Dedifferentiated amniotic fluid mesenchymal stem cell (primary cell): ENCODE measurements at regions not wholly inside any gene's neighbourhood (a gene's known extent, or its start where the extent isn't known, plus 50 kb on each side); places are given as distances from the start of the nearest gene placed in this dataset.

ENCODE experiments used
- DNase-seq: peaks from one replicate; pipeline ENCODE4 v3.0.0-alpha.2; 2016; ENCODE audit errors: extremely low spot score

- DNase-seq = no peak
Observed at GRCh38 chr12:126855768-126856167, 1411.2 kb upstream of the TMEM132C start.

- DNase-seq = no peak
Observed at GRCh38 chr12:126856958-126857357, 1410.0 kb upstream of the TMEM132C start.

GRCh38 chr12:126858560-126858959 lies 1408.4 kb upstream of the TMEM132C start:
- no peak for DNase-seq

- no peak for DNase-seq
Observed at GRCh38 chr12:126860210-126860609, 1406.8 kb upstream of the TMEM132C start.

GRCh38 chr12:126862500-126862899 lies 1404.5 kb upstream of the TMEM132C start:
- no peak for DNase-seq

- DNase-seq = no peak
Observed at GRCh38 chr12:126869644-126870043, 1397.3 kb upstream of the TMEM132C start.

- DNase-seq = no peak
Observed at GRCh38 chr12:126873701-126874100, 1393.3 kb upstream of the TMEM132C start.

GRCh38 chr12:126874427-126875026 lies 1392.4 kb upstream of the TMEM132C start:
- DNase-seq = no peak

GRCh38 chr12:126879842-126880241 lies 1387.1 kb upstream of the TMEM132C start:
- no peak for DNase-seq

GRCh38 chr12:126883697-126884096 lies 1383.3 kb upstream of the TMEM132C start:
- DNase-seq = no peak

- DNase-seq = no peak
Observed at GRCh38 chr12:126889501-126889900, 1377.5 kb upstream of the TMEM132C start.

GRCh38 chr12:126890097-126890496 lies 1376.9 kb upstream of the TMEM132C start:
- no peak for DNase-seq

- DNase-seq = no peak
Observed at GRCh38 chr12:126891789-126892188, 1375.2 kb upstream of the TMEM132C start.

- DNase-seq = no peak
Observed at GRCh38 chr12:126895951-126896913, 1370.7 kb upstream of the TMEM132C start.

GRCh38 chr12:126897102-126897501 lies 1369.9 kb upstream of the TMEM132C start:
- no peak for DNase-seq

GRCh38 chr12:126897778-126898177 lies 1369.2 kb upstream of the TMEM132C start:
- DNase-seq = no peak

- DNase-seq = no peak
Observed at GRCh38 chr12:126898562-126898961, 1368.4 kb upstream of the TMEM132C start.

- DNase-seq = no peak
Observed at GRCh38 chr12:126899926-126900792, 1366.8 kb upstream of the TMEM132C start.

- no peak for DNase-seq
Observed at GRCh38 chr12:126903027-126903876, 1363.7 kb upstream of the TMEM132C start.

GRCh38 chr12:126905752-126906151 lies 1361.2 kb upstream of the TMEM132C start:
- DNase-seq = no peak
